Skeletal muscle tissue (tissue), 3 donors: ENCODE measurements at regions not wholly inside any gene's neighbourhood (a gene's known extent, or its start where the extent isn't known, plus 50 kb on each side); places are given as distances from the start of the nearest gene placed in this dataset.

Experiments
- H3K27ac ChIP-seq: one replicate; pipeline ENCODE4 v1.7.0; 2013; ENCODE audit warnings: mild to moderate bottlenecking, low read depth, low read length, inconsistent platforms
- H3K27me3 ChIP-seq, 3 donors: one replicate each; pipeline ENCODE4 v1.7.0; 2013; ENCODE audit warnings: low read length in 3 of 3; ENCODE audit not compliant: control insufficient read depth in 3 of 3, insufficient read depth in 3 of 3
- H3K36me3 ChIP-seq, 3 donors: one replicate each; pipeline ENCODE4 v1.7.0; 2013; ENCODE audit warnings: low read length in 3 of 3; ENCODE audit not compliant: control insufficient read depth in 3 of 3, insufficient read depth in 3 of 3
- H3K4me1 ChIP-seq, 3 donors: one replicate each; pipeline ENCODE4 v1.7.0; 2013; ENCODE audit warnings: low read length in 3 of 3, mild to moderate bottlenecking in 3 of 3; ENCODE audit not compliant: control insufficient read depth in 3 of 3, insufficient read depth in 3 of 3
- H3K4me3 ChIP-seq, 3 donors: one replicate each; pipeline ENCODE4 v1.7.0; 2013; ENCODE audit warnings: low read length in 3 of 3
- H3K9ac ChIP-seq, 3 donors: one replicate each; pipeline ENCODE4 v1.7.0; 2013; ENCODE audit warnings: low read length in 3 of 3, mild to moderate bottlenecking in 3 of 3, moderate library complexity in 2 of 3, low read depth in 1 of 3
- H3K9me3 ChIP-seq, 3 donors: one replicate each; pipeline ENCODE4 v1.7.0; 2013; ENCODE audit warnings: low read length in 3 of 3; ENCODE audit not compliant: control insufficient read depth in 3 of 3
- donor health status: Osteomylitis.

GRCh38 chr2:100222844-100223243 is 80.5 kb upstream of the AFF3 start:
- no peak overlapping the region for H3K27ac ChIP-seq
- no peaks in the 10 kb centered on the region for H3K36me3 ChIP-seq
- H3K4me3 ChIP-seq, result no peak overlapping the region
- no peaks in the 10 kb centered on the region for H3K9me3 ChIP-seq
- H3K27me3 ChIP-seq, result peaks cover 0 to 3% (median 0%) of the 10 kb centered on the region in 3 donors
- H3K4me1 ChIP-seq, result no peaks in the 10 kb centered on the region
- H3K9ac ChIP-seq, result no peak overlapping the region

DNA sequence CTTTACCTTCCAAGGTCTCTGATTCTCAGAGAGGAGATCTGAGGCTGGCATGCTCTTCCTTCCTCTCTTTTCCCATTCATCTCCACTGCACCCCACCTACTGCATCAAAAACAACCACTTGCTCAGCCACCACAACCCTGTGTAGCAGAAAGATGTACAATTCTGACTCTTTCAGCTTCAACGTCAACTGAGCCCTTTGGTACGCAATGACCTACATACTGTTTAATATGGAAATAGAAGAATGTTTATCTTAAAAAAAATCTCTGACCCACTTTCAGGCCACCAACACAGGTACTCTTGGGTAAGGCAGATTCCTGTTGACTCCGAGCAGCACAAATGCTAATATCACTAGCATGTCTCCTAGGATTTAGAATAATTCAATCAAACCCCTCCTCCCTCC is 76.2 kb upstream of the AFF3 start:
- Histone ChIP-seq H3K9me3 (no peaks in the 10 kb centered on the region), H3K27ac (no peak overlapping the region), H3K36me3 (no peaks in the 10 kb centered on the region), H3K4me3 (no peak overlapping the region), H3K27me3 (peaks cover 0 to 1% (median 0%) of the 10 kb centered on the region in 3 donors), H3K4me1 (peaks cover 19 to 24% (median 22%) of the 10 kb centered on the region in 3 donors), H3K9ac (no peak overlapping the region)

GRCh38 chr2:100217323-100217722 is 74.9 kb upstream of the AFF3 start:
- H3K4me1 ChIP-seq, result peaks cover 31 to 36% (median 34%) of the 10 kb centered on the region in 3 donors
- H3K27me3 ChIP-seq, result no peaks in the 10 kb centered on the region
- H3K4me3 ChIP-seq, result no peak overlapping the region
- H3K36me3 ChIP-seq, result no peaks in the 10 kb centered on the region
- H3K9ac ChIP-seq, result no peak overlapping the region
- H3K27ac ChIP-seq, result no peak overlapping the region
- H3K9me3 ChIP-seq, result no peaks in the 10 kb centered on the region

DNA sequence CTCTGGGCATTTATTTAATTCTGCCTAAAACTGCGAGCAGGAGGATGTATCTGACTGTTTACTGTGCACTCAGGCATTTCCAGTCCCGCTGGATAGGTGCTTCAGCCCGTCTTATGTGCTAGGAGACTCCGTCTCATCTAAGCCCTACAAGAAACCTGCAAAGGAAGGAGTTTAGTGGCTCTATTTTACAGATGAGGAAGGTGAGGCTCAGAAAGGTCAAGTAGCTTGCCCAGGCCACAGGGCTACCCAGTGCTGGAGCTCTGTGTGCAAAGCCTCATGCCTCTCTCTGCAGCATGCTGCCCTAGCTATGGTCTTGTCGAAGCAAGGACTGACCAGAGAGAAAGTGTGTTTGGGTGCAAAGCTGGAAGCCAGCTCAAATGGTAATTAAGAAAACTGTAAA is 73.6 kb upstream of the AFF3 start:
- Histone ChIP-seq H3K4me3 (no peak overlapping the region), H3K9me3 (no peaks in the 10 kb centered on the region), H3K36me3 (no peaks in the 10 kb centered on the region), H3K9ac (no peak overlapping the region), H3K27ac (no peak overlapping the region), H3K4me1 (peaks cover 42 to 48% (median 43%) of the 10 kb centered on the region in 3 donors), H3K27me3 (no peaks in the 10 kb centered on the region)

DNA sequence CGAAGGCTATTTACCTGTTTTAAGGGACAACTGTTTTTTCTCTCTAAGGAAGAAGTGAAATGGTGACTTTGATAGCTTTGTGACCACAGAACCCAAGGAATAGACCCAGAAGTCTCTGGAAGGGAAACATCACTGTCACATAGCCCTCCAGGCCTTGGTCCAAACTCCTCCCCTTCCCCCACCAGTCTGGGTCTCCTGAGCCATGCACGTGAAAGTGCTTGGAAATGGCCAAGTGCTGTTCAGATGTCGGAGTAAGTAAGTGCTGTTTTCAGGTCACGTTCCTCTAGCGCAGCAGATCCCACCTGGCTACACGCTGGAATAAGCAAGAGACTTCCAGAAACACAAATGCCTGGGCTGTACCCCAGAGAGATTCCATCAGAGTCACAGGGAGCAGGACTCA is 73.0 kb upstream of the AFF3 start:
- Histone ChIP-seq H3K36me3 (no peaks in the 10 kb centered on the region), H3K9me3 (no peaks in the 10 kb centered on the region), H3K9ac (no peak overlapping the region), H3K27ac (no peak overlapping the region), H3K4me3 (no peak overlapping the region), H3K27me3 (no peaks in the 10 kb centered on the region), H3K4me1 (peaks cover 42 to 48% (median 43%) of the 10 kb centered on the region in 3 donors)

- peak overlapping the region in 2 of 3 donors; percentile 26 to 52 for H3K9ac ChIP-seq
- no peaks in the 10 kb centered on the region for H3K9me3 ChIP-seq
- H3K36me3 ChIP-seq, result no peaks in the 10 kb centered on the region
- H3K4me1 ChIP-seq, result peaks cover 42 to 48% (median 43%) of the 10 kb centered on the region in 3 donors
- H3K27ac ChIP-seq, result no peak overlapping the region
- H3K4me3 ChIP-seq, result no peak overlapping the region
- H3K27me3 ChIP-seq, result no peaks in the 10 kb centered on the region
Measured at GRCh38 chr2:100214265-100214971, 72.0 kb upstream of the AFF3 start.

GRCh38 chr2:100213595-100213994 is 71.2 kb upstream of the AFF3 start:
- Histone ChIP-seq H3K27ac (peak overlapping the region; percentile 31), H3K4me3 (peak overlapping the region in 1 of 3 donors; percentile 6), H3K36me3 (no peaks in the 10 kb centered on the region), H3K9ac (no peak overlapping the region), H3K4me1 (peaks cover 42 to 48% (median 43%) of the 10 kb centered on the region in 3 donors), H3K9me3 (no peaks in the 10 kb centered on the region), H3K27me3 (no peaks in the 10 kb centered on the region)

GRCh38 chr2:100212850-100213249 is 70.5 kb upstream of the AFF3 start:
- no peak overlapping the region for H3K4me3 ChIP-seq
- H3K27ac ChIP-seq, result no peak overlapping the region
- H3K27me3 ChIP-seq, result no peaks in the 10 kb centered on the region
- no peaks in the 10 kb centered on the region for H3K36me3 ChIP-seq
- H3K4me1 ChIP-seq, result peaks cover 42 to 48% (median 43%) of the 10 kb centered on the region in 3 donors
- no peaks in the 10 kb centered on the region for H3K9me3 ChIP-seq
- no peak overlapping the region for H3K9ac ChIP-seq

DNA sequence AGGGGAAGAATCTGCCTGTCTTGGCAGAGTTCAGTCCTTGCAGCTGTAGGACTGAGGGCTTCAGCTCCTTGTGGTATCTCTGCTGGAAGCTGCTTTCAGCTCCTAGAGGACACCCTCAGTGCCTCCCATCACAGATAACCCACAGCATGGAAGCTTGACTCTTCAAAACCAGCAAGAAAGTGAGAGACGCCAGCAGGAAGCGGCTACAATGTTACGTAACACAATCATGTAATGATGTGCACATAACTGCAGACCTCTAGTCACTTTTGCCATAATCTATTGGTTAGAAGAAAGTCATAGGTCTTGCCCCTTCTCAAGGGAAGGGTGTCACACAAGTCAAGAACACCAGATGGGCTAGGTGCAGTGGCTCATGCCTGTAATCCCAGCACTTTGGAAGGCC is 69.1 kb upstream of the AFF3 start:
- Histone ChIP-seq H3K9me3 (no peaks in the 10 kb centered on the region), H3K4me3 (no peak overlapping the region), H3K9ac (no peak overlapping the region), H3K27ac (no peak overlapping the region), H3K27me3 (no peaks in the 10 kb centered on the region), H3K4me1 (peaks cover 42 to 48% (median 43%) of the 10 kb centered on the region in 3 donors), H3K36me3 (no peaks in the 10 kb centered on the region)

DNA sequence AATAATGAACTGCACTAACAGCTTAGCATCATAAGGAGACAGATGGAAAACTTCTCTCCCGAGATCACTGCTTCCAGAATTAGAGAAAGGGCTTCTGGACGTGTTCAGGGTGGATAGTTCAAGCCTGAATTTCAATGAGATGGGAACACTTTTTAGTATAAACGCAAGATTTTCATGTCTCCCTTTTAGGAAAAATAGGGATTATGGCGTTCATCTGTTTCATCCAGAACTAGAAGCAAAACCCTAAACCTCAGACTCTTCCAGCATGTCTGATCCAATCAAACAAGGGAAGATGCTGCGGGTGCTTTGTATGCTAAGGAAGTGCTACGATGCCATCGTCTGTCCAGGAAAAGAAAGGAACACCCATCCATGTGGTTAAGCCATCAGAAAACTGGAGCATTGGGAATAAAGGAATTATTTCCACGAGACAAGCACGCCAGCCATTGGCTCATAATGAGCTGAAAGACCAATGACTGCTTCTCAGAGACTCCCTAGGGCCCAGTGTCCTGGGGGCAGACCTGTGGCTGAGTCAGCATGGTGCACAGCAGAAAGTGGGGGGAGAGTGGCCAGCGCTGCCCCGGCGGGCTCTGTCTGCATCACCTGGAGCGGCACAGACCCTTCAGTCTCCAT is 65.9 kb upstream of the AFF3 start:
- H3K27ac ChIP-seq, result no peak overlapping the region
- no peaks in the 10 kb centered on the region for H3K27me3 ChIP-seq
- H3K36me3 ChIP-seq, result no peaks in the 10 kb centered on the region

More for the DNA sequence above, 65.9 kb upstream of the AFF3 start:
- Histone ChIP-seq H3K4me3 (no peak overlapping the region), H3K9ac (no peak overlapping the region), H3K4me1 (peaks cover 18 to 21% (median 20%) of the 10 kb centered on the region in 3 donors), H3K9me3 (no peaks in the 10 kb centered on the region)
